ENCODE measurements at regions not wholly inside any gene's neighbourhood (a gene's known extent, or its start where the extent isn't known, plus 50 kb on each side); places are given as distances from the start of the nearest gene placed in this dataset.

DNA sequence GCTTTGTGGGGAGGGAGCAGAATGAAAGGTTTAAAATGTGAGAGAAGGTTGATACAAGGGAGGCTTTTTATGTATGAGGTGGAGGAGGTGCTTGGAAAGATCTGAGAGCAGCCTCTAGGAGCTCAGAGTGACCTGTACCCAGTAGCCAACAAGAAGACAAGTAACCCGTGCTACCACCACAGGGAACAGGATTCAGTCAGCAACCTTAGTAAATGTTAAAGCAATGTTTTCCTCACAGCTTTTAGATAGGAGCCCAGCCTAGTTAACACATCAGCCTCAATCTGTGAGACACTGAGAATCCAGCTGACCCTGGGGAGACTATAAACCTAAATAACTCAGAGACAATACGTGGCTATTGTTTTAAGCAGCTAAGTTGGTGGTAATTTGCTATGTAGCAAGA is 194.9 kb upstream of the NT5C1B start:
- peaks cover 0 to 12% (median 0%) of the 10 kb centered on the region in 3 donors for H3K9me3 ChIP-seq
- ATAC-seq = no peak
- peaks cover 0 to 14% (median 0%) of the 10 kb centered on the region in 3 donors for H3K4me1 ChIP-seq
- H3K27me3 ChIP-seq = no peaks in the 10 kb centered on the region
- H3K4me3 ChIP-seq = no peak overlapping the region
- H3K27ac ChIP-seq = no peak overlapping the region
- WGBS, 2 donors (ENCODE audit: low coverage in 1 of 2) = 76 to 100% methylated on average over 2 of the region's 2 CpGs
- H3K36me3 ChIP-seq = no peaks in the 10 kb centered on the region
- TF ChIP-seq, protein P1, sequence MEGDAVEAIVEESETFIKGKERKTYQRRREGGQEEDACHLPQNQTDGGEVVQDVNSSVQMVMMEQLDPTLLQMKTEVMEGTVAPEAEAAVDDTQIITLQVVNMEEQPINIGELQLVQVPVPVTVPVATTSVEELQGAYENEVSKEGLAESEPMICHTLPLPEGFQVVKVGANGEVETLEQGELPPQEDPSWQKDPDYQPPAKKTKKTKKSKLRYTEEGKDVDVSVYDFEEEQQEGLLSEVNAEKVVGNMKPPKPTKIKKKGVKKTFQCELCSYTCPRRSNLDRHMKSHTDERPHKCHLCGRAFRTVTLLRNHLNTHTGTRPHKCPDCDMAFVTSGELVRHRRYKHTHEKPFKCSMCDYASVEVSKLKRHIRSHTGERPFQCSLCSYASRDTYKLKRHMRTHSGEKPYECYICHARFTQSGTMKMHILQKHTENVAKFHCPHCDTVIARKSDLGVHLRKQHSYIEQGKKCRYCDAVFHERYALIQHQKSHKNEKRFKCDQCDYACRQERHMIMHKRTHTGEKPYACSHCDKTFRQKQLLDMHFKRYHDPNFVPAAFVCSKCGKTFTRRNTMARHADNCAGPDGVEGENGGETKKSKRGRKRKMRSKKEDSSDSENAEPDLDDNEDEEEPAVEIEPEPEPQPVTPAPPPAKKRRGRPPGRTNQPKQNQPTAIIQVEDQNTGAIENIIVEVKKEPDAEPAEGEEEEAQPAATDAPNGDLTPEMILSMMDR (IDR thresholded peaks at IDR 0.05) = no peak
- TF ChIP-seq POLR2AphosphoS5 (IDR thresholded peaks at IDR 0.05) (no peak), EP300 (IDR thresholded peaks at IDR 0.05) (no peak), POLR2A (IDR thresholded peaks at IDR 0.05) (no peak)

DNA sequence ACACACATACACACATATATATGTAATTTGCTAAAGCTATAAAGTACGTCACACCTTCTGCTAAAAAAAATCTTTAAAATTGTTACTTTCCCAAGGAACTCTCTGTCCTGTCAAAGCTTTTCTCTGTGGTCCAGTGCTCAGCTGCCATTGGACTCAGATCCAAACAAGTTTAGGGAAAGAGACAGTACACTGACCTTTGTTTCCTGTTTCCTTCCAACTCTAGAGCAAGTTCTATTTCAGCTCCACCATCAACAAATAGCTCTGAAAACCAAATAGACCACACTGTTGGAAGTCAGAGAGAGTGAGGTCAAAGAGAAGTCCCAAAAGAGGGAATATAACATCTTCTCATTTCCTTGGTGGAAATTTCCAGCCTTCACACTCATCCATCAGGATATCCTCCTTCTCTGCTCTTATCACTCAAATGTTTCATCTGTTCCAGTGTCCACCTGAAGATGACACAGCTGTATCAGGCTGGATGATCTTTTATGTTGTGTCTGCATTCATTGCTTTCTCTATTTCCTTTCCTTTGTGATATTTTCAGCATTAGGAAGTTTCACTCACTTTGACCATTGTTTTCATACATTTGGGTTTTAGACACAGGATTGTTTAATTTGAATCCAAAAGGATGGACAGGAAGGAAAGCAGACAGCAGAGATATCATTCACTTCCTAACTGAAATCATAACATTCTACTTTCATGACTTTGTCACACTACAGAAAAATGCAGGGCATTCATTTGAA is 192.3 kb upstream of the NT5C1B start:
- no peak for ATAC-seq
- H3K27ac ChIP-seq = no peak overlapping the region
- H3K9me3 ChIP-seq = peaks cover 0 to 12% (median 0%) of the 10 kb centered on the region in 3 donors
- WGBS, 2 donors (ENCODE audit: low coverage in 1 of 2) = 75 to 80% methylated on average over 1 of the region's 1 CpG
- H3K4me3 ChIP-seq = no peak overlapping the region
- peaks cover 0 to 4% (median 0%) of the 10 kb centered on the region in 3 donors for H3K4me1 ChIP-seq
- no peaks in the 10 kb centered on the region for H3K27me3 ChIP-seq
- TF ChIP-seq POLR2AphosphoS5 (IDR thresholded peaks at IDR 0.05) (no peak), POLR2A (IDR thresholded peaks at IDR 0.05) (no peak), EP300 (IDR thresholded peaks at IDR 0.05) (no peak)
- TF ChIP-seq, protein P1 (IDR thresholded peaks at IDR 0.05) = no peak
- no peaks in the 10 kb centered on the region for H3K36me3 ChIP-seq

DNA sequence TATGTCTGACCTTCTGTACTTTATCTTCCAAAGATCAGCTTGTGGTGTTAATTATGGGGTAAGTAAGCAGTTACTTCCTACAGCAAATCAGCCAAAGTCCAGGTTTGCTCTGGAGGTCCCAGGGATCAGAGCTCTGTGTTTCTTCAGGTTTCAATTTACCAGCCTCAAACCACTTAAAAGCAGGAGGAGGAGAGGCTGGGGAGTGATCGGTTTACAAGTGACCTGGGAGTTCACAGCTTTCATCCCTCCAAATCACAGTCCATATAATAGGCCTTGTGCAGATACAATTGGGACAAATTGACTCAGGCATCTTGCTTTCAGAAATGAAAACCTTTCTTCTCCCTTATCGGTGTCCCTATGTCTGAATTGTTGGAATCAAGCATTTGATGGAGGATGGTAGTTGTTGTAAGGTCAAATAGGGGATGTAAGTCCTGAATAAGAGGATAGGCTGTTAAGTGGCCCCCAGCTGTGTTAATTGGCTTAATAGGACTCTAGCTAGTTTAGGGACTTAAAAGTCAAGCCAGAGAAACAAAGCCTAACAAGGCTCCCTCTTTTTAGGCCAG is 188.0 kb upstream of the NT5C1B start:
- TF ChIP-seq EP300 (IDR thresholded peaks at IDR 0.05) (no peak), POLR2A (IDR thresholded peaks at IDR 0.05) (no peak), POLR2AphosphoS5 (IDR thresholded peaks at IDR 0.05) (no peak)
- TF ChIP-seq, protein P1 (IDR thresholded peaks at IDR 0.05) = no peak
- ATAC-seq = no peak
- H3K27ac ChIP-seq = no peak overlapping the region
- no peak overlapping the region for H3K4me3 ChIP-seq
- H3K27me3 ChIP-seq = no peaks in the 10 kb centered on the region
- H3K9me3 ChIP-seq = no peaks in the 10 kb centered on the region
- peaks cover 0 to 4% (median 0%) of the 10 kb centered on the region in 3 donors for H3K4me1 ChIP-seq
- WGBS, 2 donors (ENCODE audit: low coverage in 1 of 2) = 36 to 67% methylated on average over 1 to 2 of the region's 2 CpGs
- no peaks in the 10 kb centered on the region for H3K36me3 ChIP-seq

DNA sequence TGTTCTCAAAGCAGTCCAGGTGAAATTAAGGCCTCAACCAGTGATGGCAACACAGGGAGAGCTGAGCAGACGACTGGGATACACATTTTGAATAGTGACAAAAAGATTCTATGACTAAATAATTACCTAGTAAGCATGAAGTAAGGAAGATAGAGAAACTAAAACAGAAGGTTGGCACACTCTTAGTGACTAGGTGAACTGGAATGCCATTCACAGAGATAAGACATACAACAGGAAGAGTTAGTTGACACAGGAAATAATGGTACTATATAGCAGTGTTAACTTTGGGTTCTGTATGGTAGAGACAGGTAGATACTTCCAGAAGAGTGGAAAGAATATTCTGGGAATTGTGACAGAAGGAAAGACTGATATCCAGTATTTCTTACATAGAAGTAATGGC is 181.8 kb upstream of the NT5C1B start:
- no peaks in the 10 kb centered on the region for H3K36me3 ChIP-seq
- peaks cover 0 to 10% (median 0%) of the 10 kb centered on the region in 3 donors for H3K9me3 ChIP-seq
- ATAC-seq = no peak
- no peak overlapping the region for H3K4me3 ChIP-seq
- no peaks in the 10 kb centered on the region for H3K27me3 ChIP-seq
- no peak for TF ChIP-seq EP300 (IDR thresholded peaks at IDR 0.05)
- TF ChIP-seq POLR2A (IDR thresholded peaks at IDR 0.05) = no peak
- TF ChIP-seq, protein P1 (IDR thresholded peaks at IDR 0.05) = no peak
- no peak for TF ChIP-seq POLR2AphosphoS5 (IDR thresholded peaks at IDR 0.05)
- no peaks in the 10 kb centered on the region for H3K4me1 ChIP-seq
- WGBS, 2 donors (ENCODE audit: low coverage in 1 of 2) = 70 to 78% methylated on average over 1 of the region's 1 CpG
- no peak overlapping the region for H3K27ac ChIP-seq

DNA sequence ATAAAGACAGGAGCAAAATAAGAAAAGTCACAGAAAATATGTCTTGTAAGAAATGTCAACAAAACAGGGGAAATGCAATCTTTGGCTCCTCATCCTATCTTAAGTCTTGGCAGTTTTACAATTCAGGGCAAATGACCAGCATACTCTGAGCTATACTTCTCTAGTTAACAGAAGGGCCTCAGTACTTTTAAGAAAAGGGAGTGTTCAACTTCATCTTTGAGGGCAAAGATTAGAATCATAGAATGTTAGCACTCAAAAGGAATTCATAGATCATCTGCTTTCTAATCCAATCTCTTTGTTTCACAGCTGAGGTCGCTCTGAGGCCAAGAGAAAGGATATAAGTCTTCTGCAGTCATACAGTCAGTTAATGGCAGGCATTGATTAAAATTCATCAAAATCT is 174.0 kb upstream of the NT5C1B start:
- WGBS, 2 donors (ENCODE audit: low coverage in 1 of 2) = 54 to 90% methylated on average over 1 of the region's 1 CpG
- H3K9me3 ChIP-seq = peaks cover 0 to 4% (median 0%) of the 10 kb centered on the region in 3 donors
- H3K4me1 ChIP-seq = peaks cover 0 to 8% (median 0%) of the 10 kb centered on the region in 3 donors
- no peak for TF ChIP-seq POLR2A (IDR thresholded peaks at IDR 0.05)
- H3K36me3 ChIP-seq = no peaks in the 10 kb centered on the region
- H3K27me3 ChIP-seq = no peaks in the 10 kb centered on the region
- H3K27ac ChIP-seq = no peak overlapping the region
- H3K4me3 ChIP-seq = no peak overlapping the region
- ATAC-seq = no peak

Measured in gastroesophageal sphincter (tissue), 4 donors.